GM12891 (cell line): ENCODE measurements at regions not wholly inside any gene's neighbourhood (a gene's known extent, or its start where the extent isn't known, plus 50 kb on each side); places are given as distances from the start of the nearest gene placed in this dataset.

Experiments used
- PAX5 ChIP-seq: IDR thresholded peaks from 2 replicates; pipeline ENCODE4 v1.6.1; 2011; ENCODE audit warnings: low read length, moderate library complexity, mild to moderate bottlenecking; ENCODE audit not compliant: insufficient read depth, severe bottlenecking
- POLR2A ChIP-seq: IDR thresholded peaks from 2 replicates; pipeline ENCODE4 v1.6.1; 2011; ENCODE audit warnings: low read depth, low read length, control low read depth
- POLR2AphosphoS5 ChIP-seq: IDR thresholded peaks from 2 replicates; pipeline ENCODE4 v1.6.1; 2011; ENCODE audit warnings: low read depth, low read length, control low read depth
- POU2F2 ChIP-seq: IDR thresholded peaks from 2 replicates; pipeline ENCODE4 v1.6.1; 2011; ENCODE audit warnings: low read depth, mild to moderate bottlenecking, control low read depth, low read length, moderate library complexity
- SPI1 ChIP-seq: IDR thresholded peaks from 2 replicates; pipeline ENCODE4 v1.6.1; 2011; ENCODE audit warnings: low read depth, low read length, control low read depth
- TAF1 ChIP-seq: IDR thresholded peaks from 2 replicates; pipeline ENCODE4 v1.6.1; 2011; ENCODE audit warnings: low read depth, low read length, control low read depth

- TF ChIP-seq TAF1, result no peak
- TF ChIP-seq PAX5, result no peak
- no peak for TF ChIP-seq POLR2A
- TF ChIP-seq POLR2AphosphoS5, result no peak
- no peak for TF ChIP-seq SPI1
- TF ChIP-seq POU2F2, result no peak
These were observed 485.1 kb downstream of the TRIML1 start for GRCh38 chr4:188624370-188624769.
